HepG2 (cell line): ENCODE measurements at regions not wholly inside any gene's neighbourhood (a gene's known extent, or its start where the extent isn't known, plus 50 kb on each side); places are given as distances from the start of the nearest gene placed in this dataset.

Source experiments
- BRCA1 ChIP-seq: sonication (generic); formaldehyde crosslinking; IDR thresholded peaks from 2 replicates; pipeline ENCODE4 v1.4.0; 2020; ENCODE audit warnings: missing genetic modification reagents
- ELF3 ChIP-seq: IDR thresholded peaks from 2 replicates; pipeline ENCODE4 v1.6.1; 2016; ENCODE audit warnings: missing genetic modification reagents, missing compliant biosample characterization
- MED1 ChIP-seq: sonication (generic); formaldehyde crosslinking; IDR thresholded peaks from 2 replicates; pipeline ENCODE4 v1.4.0; 2020; ENCODE audit warnings: missing genetic modification reagents
- PAXIP1 ChIP-seq: sonication (generic); formaldehyde crosslinking; conservative IDR thresholded peaks from 2 replicates; pipeline ENCODE4 v1.4.0; 2020; ENCODE audit warnings: mild to moderate bottlenecking, missing genetic modification reagents, moderate library complexity
- PITX1 ChIP-seq: sonication (generic); formaldehyde crosslinking; IDR thresholded peaks from 2 replicates; pipeline ENCODE4 v1.5.1; 2020; ENCODE audit warnings: mild to moderate bottlenecking, missing genetic modification reagents
- RBM39 ChIP-seq: fragments of 200-400 bp; formaldehyde crosslinking; IDR thresholded peaks from one replicate; pipeline ENCODE4 v1.6.1; 2018; ENCODE audit warnings: antibody characterized with exemption, mild to moderate bottlenecking, low read depth, low read length; ENCODE audit not compliant: poor library complexity, severe bottlenecking
- USF2 ChIP-seq, 2 experiments: sonication (generic) in 1 of 2; formaldehyde crosslinking in 1 of 2; IDR thresholded peaks; 2 replicates each; pipeline versions ENCODE4 v1.5.1 to v1.6.1; 2011 to 2020; ENCODE audit warnings: borderline replicate concordance in 1 of 2, low read depth in 1 of 2, low read length in 1 of 2, mild to moderate bottlenecking in 1 of 2, missing genetic modification reagents in 1 of 2, moderate library complexity in 1 of 2
- ZNF101 ChIP-seq: sonication (generic); formaldehyde crosslinking; IDR thresholded peaks from 2 replicates; pipeline ENCODE4 v1.4.0; 2020; ENCODE audit warnings: mild to moderate bottlenecking, low read depth, missing genetic modification reagents, borderline replicate concordance
- ZNF546 ChIP-seq: sonication (generic); formaldehyde crosslinking; conservative IDR thresholded peaks from 2 replicates; pipeline ENCODE4 v1.8.1; 2023; ENCODE audit warnings: mild to moderate bottlenecking, missing genetic modification reagents
- ZNF570 ChIP-seq: sonication (generic); formaldehyde crosslinking; IDR thresholded peaks from 2 replicates; pipeline ENCODE4 v1.4.0; 2020; ENCODE audit warnings: mild to moderate bottlenecking, missing genetic modification reagents, borderline replicate concordance
- ZNF574 ChIP-seq: sonication (generic); formaldehyde crosslinking; IDR thresholded peaks from 2 replicates; pipeline ENCODE4 v1.4.0; 2020; ENCODE audit warnings: missing genetic modification reagents
- ZNF616 ChIP-seq: sonication (generic); formaldehyde crosslinking; IDR thresholded peaks from 2 replicates; pipeline ENCODE4 v1.5.0; 2020; ENCODE audit warnings: low read depth, mild to moderate bottlenecking, missing genetic modification reagents
- ZNF747 ChIP-seq: sonication (generic); formaldehyde crosslinking; IDR thresholded peaks from 2 replicates; pipeline ENCODE4 v1.8.1; 2023; ENCODE audit warnings: missing genetic modification reagents, mild to moderate bottlenecking, borderline replicate concordance
- ZNF816 ChIP-seq: sonication (generic); formaldehyde crosslinking; IDR thresholded peaks from 2 replicates; pipeline ENCODE4 v1.8.0; 2022; ENCODE audit warnings: missing genetic modification reagents, mild to moderate bottlenecking, borderline replicate concordance
- ZSCAN20 ChIP-seq: sonication (generic); formaldehyde crosslinking; IDR thresholded peaks from 2 replicates; pipeline ENCODE4 v1.4.0; 2020; ENCODE audit warnings: missing genetic modification reagents, mild to moderate bottlenecking, borderline replicate concordance
- ZSCAN30 ChIP-seq: sonication (generic); formaldehyde crosslinking; IDR thresholded peaks from 2 replicates; pipeline ENCODE4 v1.5.0; 2020; ENCODE audit warnings: mild to moderate bottlenecking, missing genetic modification reagents

GRCh38 chr6:106897580-106897979 is 76.9 kb downstream of the CD24 start (continued):
- peak; percentile 81 for TF ChIP-seq PAXIP1 (CRISPR knock-in tag)
- no peak for TF ChIP-seq ZSCAN20
- no peak for TF ChIP-seq ZNF570
- TF ChIP-seq PITX1 (CRISPR knock-in tag): peak; percentile 63; the same call in 1 of the 2 replicates
- TF ChIP-seq ZNF574: no peak
- no peak for TF ChIP-seq USF2 (IDR thresholded peaks at IDR 0.05; ENCODE audit: low read depth, low read length)
- no peak for TF ChIP-seq USF2 (CRISPR knock-in tag; IDR thresholded peaks at IDR 0.05; ENCODE audit: borderline replicate concordance)
- 0 out of 2 replicates have a peak, but pooled peaks have one; percentile 36 for TF ChIP-seq MED1
- no peak for TF ChIP-seq BRCA1 (CRISPR knock-in tag)
- TF ChIP-seq RBM39: no peak
- no peak for TF ChIP-seq ZNF747 (CRISPR knock-in tag)
- TF ChIP-seq ZNF546 (CRISPR knock-in tag): no peak
- TF ChIP-seq ELF3 (CRISPR knock-in tag): peak; percentile 91
- no peak for TF ChIP-seq ZNF816 (CRISPR knock-in tag)
- TF ChIP-seq ZNF616 (CRISPR knock-in tag): no peak
- TF ChIP-seq ZSCAN30 (CRISPR knock-in tag): no peak
- TF ChIP-seq ZNF101 (CRISPR knock-in tag): no peak
